SU-DHL-6 (cell line): ENCODE measurements at regions not wholly inside any gene's neighbourhood (a gene's known extent, or its start where the extent isn't known, plus 50 kb on each side); places are given as distances from the start of the nearest gene placed in this dataset.
"Not testable (repeated sequence)": the region's sequence is repeated elsewhere in the genome, so short reads cannot be mapped to it uniquely, and the experiment has no call there.

Experiments
- CTCF ChIP-seq: fragments of 200-600 bp; sonication (generic); IDR thresholded peaks from one replicate; pipeline ENCODE4 v1.5.1; 2017; ENCODE audit warnings: antibody characterized with exemption, mild to moderate bottlenecking, low read length, moderate library complexity; ENCODE audit not compliant: insufficient read depth, poor library complexity, severe bottlenecking
- EZH2phosphoT487 ChIP-seq: fragments of 200-600 bp; sonication (generic), shearing (Covaris generic); conservative IDR thresholded peaks from 2 replicates; pipeline ENCODE4 v1.6.1; 2018; ENCODE audit warnings: mild to moderate bottlenecking, antibody characterized with exemption, low read length, moderate library complexity, mixed read lengths

- TF ChIP-seq CTCF, EZH2phosphoT487: not testable (repeated sequence)
These were observed 318.0 kb upstream of the PLGLB2 start for GRCh38 chr2:87429931-87430275.
